Chondrocyte (in vitro differentiated cells): ENCODE measurements at regions not wholly inside any gene's neighbourhood (a gene's known extent, or its start where the extent isn't known, plus 50 kb on each side); places are given as distances from the start of the nearest gene placed in this dataset.

Source experiments
- DNase-seq: peaks from one replicate; pipeline ENCODE4 v3.0.0; 2021; ENCODE audit warnings: mixed read lengths, low spot score
- H3K27ac Mint-ChIP-seq: one replicate; pipeline ENCODE4 v1.8.0; 2021; ENCODE audit warnings: mild to moderate bottlenecking, moderate library complexity, mixed read lengths; ENCODE audit not compliant: unreplicated experiment
- H3K27me3 Mint-ChIP-seq: 2 replicates; pipeline ENCODE4 v1.8.0; 2021; ENCODE audit warnings: low read depth, mixed read lengths
- H3K36me3 Mint-ChIP-seq: 2 replicates; pipeline ENCODE4 v1.8.0; 2021; ENCODE audit warnings: low read depth, mixed read lengths
- H3K4me1 Mint-ChIP-seq: 2 replicates; pipeline ENCODE4 v1.8.0; 2021; ENCODE audit warnings: low read depth, mild to moderate bottlenecking, mixed read lengths
- H3K4me3 Mint-ChIP-seq: one replicate; pipeline ENCODE4 v1.8.0; 2021; ENCODE audit warnings: mild to moderate bottlenecking, moderate library complexity, mixed read lengths; ENCODE audit not compliant: unreplicated experiment
- H3K9me3 Mint-ChIP-seq: 2 replicates; pipeline ENCODE4 v1.8.0; 2021; ENCODE audit warnings: low read depth, mixed read lengths
- CTCF ChIP-seq: fragments of 200-600 bp; sonication (generic); IDR thresholded peaks from 2 replicates; pipeline ENCODE4 v1.5.0; 2021; ENCODE audit warnings: antibody characterized with exemption, mild to moderate bottlenecking, moderate library complexity

DNA sequence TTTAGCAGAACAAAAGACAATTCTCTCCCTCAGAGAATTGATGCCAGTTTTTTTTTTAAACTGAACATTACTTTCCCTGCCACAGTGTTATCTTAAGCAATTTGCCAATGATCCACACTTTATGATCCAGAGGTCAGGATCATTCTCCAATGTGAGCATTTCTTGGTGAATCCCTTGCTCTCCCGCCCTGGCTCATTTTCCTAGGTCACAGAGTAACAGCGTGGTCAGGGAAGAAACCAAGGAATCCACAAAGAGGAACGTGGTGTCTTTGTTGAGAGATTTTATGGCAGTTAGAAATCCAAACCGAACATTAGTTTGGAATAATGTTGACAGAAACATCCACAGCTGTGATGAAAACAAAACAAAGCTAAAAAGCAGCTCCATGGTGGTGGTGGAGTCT lies 250.3 kb downstream of the TTC32 start:
- H3K36me3 Mint-ChIP-seq: no peaks in the 10 kb centered on the region

DNA sequence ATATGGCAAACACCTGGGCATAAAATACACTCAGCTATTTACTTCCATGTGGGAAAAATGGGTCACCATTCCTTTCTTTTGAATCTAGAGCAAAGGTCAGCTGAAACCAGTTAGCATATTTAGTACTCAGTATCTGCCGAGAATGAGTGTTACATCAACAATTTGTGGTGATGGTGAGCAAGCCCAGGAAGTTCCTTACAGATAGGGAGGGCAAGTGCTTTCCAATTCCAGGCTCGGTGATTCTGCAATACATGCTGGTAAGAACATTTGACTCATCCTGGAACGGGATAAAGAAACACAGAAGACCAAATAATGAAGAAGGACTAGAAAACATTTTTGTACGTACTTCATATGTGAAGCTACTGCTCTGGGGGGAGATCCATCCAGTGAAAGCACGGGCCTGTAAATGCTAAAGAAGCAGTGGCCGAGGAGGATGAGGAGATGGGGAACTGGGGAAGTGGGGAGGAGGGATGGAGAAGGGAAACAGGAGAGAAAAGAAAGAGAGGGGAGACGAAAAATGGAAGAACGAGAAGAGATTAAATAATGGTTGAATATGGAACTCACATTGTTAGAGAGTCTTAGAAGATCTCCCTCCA lies 251.9 kb downstream of the TTC32 start:
- DNase-seq: no peak
- Mint-ChIP-seq H3K4me1 (peaks cover 28% of the 10 kb centered on the region), H3K36me3 (no peaks in the 10 kb centered on the region), H3K9me3 (peaks cover under 1% of the 10 kb centered on the region), H3K4me3 (no peak overlapping the region), H3K27ac (peak overlapping the region; percentile 87), H3K27me3 (no peaks in the 10 kb centered on the region)
- no peak for TF ChIP-seq CTCF

More for the DNA sequence above, 250.3 kb downstream of the TTC32 start:
- no peak for DNase-seq
- Mint-ChIP-seq H3K4me1 (peaks cover 28% of the 10 kb centered on the region), H3K9me3 (no peaks in the 10 kb centered on the region), H3K27me3 (no peaks in the 10 kb centered on the region), H3K27ac (no peak overlapping the region), H3K4me3 (no peak overlapping the region)
- no peak for TF ChIP-seq CTCF

GRCh38 chr2:19649142-19649541 lies 252.6 kb downstream of the TTC32 start:
- no peak for DNase-seq
- Mint-ChIP-seq H3K4me3 (no peak overlapping the region), H3K36me3 (peaks cover 2% of the 10 kb centered on the region), H3K4me1 (peaks cover 28% of the 10 kb centered on the region), H3K27me3 (no peaks in the 10 kb centered on the region), H3K27ac (peak overlapping the region; percentile 79), H3K9me3 (peaks cover 7% of the 10 kb centered on the region)
- peak; percentile 53 for TF ChIP-seq CTCF

GRCh38 chr2:19648583-19648982 lies 253.2 kb downstream of the TTC32 start:
- Mint-ChIP-seq H3K27me3 (no peaks in the 10 kb centered on the region), H3K36me3 (peaks cover 2% of the 10 kb centered on the region), H3K9me3 (peaks cover 7% of the 10 kb centered on the region), H3K4me1 (peaks cover 28% of the 10 kb centered on the region), H3K27ac (peak overlapping the region; percentile 79), H3K4me3 (no peak overlapping the region)
- TF ChIP-seq CTCF: no peak
- no peak for DNase-seq

DNA sequence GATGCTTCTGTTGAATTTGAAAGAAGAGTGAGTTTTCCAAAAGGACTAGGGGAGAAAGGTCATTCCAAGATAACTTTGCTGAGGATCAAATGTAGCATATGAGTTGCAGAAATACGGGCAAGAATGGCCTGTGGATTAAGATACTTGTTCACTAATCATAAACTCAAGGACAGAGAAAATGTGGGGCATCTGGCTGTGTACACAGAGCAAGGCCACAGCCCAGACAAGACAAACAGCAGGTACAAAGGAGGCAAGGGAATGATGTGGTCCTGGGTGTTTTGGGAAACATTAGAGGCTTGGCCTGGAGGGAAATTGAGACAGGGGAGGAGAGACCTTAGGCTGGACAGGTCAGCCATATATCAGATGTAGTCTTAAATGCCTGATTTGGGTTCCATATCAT lies 254.8 kb downstream of the TTC32 start:
- Mint-ChIP-seq H3K9me3 (peaks cover 7% of the 10 kb centered on the region), H3K36me3 (peaks cover 2% of the 10 kb centered on the region), H3K27ac (no peak overlapping the region), H3K27me3 (no peaks in the 10 kb centered on the region), H3K4me3 (no peak overlapping the region), H3K4me1 (peaks cover 28% of the 10 kb centered on the region)
- DNase-seq: no peak
- no peak for TF ChIP-seq CTCF
